ENCODE measurements at regions not wholly inside any gene's neighbourhood (a gene's known extent, or its start where the extent isn't known, plus 50 kb on each side); places are given as distances from the start of the nearest gene placed in this dataset.

DNA sequence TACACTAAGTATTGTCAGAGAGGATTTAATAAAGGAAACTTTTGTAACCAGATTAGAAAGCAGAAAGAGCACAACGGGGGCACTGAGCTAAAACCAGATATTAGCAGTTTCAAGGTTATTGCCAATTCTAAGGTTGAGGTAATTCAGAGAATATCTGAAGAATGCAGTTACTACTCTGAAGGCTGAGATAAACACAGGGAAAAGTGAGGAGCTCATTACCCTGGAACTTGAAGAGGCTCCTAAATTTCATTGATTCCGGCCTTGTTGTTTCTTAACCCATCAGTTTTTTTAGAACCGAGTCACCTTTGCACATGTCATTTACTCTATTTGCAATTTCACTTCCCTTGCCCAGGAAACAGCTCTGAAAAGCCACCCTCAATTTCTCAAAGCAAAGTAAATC, 72.4 kb upstream of the BTBD3 start:
- no peaks in the 10 kb centered on the region for H3K27me3 Mint-ChIP-seq
- no peak for DNase-seq
- no peak for ATAC-seq (replicated peaks)
- peaks cover 12 to 40% of the 10 kb centered on the region in 2 donors for H3K9me3 Mint-ChIP-seq
- no peak overlapping the region for H3K4me3 Mint-ChIP-seq
- no peaks in the 10 kb centered on the region for H3K36me3 Mint-ChIP-seq (ENCODE audit: insufficient read depth)
- no peaks in the 10 kb centered on the region for H3K4me1 Mint-ChIP-seq (ENCODE audit: low read depth in 2 of 2)
- H3K27ac Mint-ChIP-seq, result no peak overlapping the region

DNA sequence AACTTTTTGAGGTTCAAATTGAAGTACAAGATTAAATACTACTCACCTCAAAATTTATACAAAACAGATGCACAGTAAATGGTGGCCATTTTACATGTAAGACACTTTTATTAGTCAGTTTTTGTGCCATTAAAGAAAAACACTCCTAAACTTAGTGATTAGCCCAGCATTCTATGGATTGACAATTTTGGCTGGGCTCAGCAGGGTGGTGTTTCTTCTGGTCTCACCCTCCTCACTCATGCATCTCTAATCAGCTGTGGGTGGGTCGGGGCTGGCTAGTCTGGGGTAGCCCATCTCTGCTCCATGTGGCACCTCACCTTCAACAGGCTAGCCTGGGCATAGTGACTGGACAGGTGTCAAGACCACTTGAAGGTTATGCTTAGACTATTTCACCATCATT, 71.6 kb upstream of the BTBD3 start:
- no peak for DNase-seq
- Mint-ChIP-seq H3K27ac (no peak overlapping the region), H3K4me1 (ENCODE audit: low read depth in 2 of 2) (no peaks in the 10 kb centered on the region), H3K9me3 (peaks cover 14 to 33% of the 10 kb centered on the region in 2 donors), H3K4me3 (no peak overlapping the region), H3K36me3 (ENCODE audit: insufficient read depth) (no peaks in the 10 kb centered on the region), H3K27me3 (no peaks in the 10 kb centered on the region)
- ATAC-seq (replicated peaks), result no peak

- H3K36me3 Mint-ChIP-seq (ENCODE audit: insufficient read depth), result no peaks in the 10 kb centered on the region
- H3K9me3 Mint-ChIP-seq, result peaks cover 7 to 23% of the 10 kb centered on the region in 2 donors
- H3K27ac Mint-ChIP-seq, result no peak overlapping the region
- no peak for ATAC-seq (replicated peaks)
- no peaks in the 10 kb centered on the region for H3K4me1 Mint-ChIP-seq (ENCODE audit: low read depth in 2 of 2)
- no peak overlapping the region for H3K4me3 Mint-ChIP-seq
- H3K27me3 Mint-ChIP-seq, result no peaks in the 10 kb centered on the region
- no peak for DNase-seq
These were observed 69.9 kb upstream of the BTBD3 start for GRCh38 chr20:11847827-11848226.

DNA sequence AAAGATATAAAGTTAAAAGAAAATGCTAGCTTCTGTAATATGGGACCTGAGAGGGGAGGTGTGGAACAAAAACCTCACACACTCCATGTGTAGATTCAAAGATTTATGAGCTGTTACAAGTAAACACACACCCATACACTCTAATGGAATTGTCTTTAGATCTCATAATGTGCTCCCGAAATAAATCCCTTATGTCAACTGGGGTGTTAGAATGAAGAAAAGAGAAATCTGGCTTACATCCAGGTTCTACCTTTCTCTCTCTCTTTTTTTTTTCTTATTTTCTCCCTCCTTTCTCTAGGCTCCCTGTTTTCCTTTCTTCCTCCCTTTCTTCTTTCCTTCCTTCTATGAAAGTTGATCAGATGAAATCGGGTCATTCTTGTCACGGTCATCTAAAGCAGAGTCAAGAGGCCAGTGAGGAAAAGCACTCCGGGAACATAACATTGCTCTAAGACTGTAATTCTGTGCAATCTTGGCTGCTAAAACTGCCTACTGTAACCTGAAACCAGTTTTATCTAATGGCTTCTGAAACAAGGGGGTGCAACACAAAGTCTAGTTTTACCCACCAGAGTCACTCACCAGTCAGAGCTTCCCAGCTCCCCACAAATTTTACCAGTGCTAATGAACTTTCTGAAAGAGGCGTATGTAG, 68.3 kb upstream of the BTBD3 start:
- no peak for DNase-seq
- Mint-ChIP-seq H3K4me3 (no peak overlapping the region), H3K27me3 (no peaks in the 10 kb centered on the region), H3K9me3 (peaks cover 7 to 18% of the 10 kb centered on the region in 2 donors), H3K36me3 (ENCODE audit: insufficient read depth) (no peaks in the 10 kb centered on the region), H3K4me1 (ENCODE audit: low read depth in 2 of 2) (no peaks in the 10 kb centered on the region), H3K27ac (no peak overlapping the region)
- no peak for ATAC-seq (replicated peaks)

GRCh38 chr20:11849976-11850670, 67.6 kb upstream of the BTBD3 start:
- no peaks in the 10 kb centered on the region for H3K27me3 Mint-ChIP-seq
- H3K9me3 Mint-ChIP-seq, result peaks cover 4 to 13% of the 10 kb centered on the region in 2 donors
- H3K36me3 Mint-ChIP-seq (ENCODE audit: insufficient read depth), result no peaks in the 10 kb centered on the region
- no peak for ATAC-seq (replicated peaks)
- H3K4me3 Mint-ChIP-seq, result no peak overlapping the region
- H3K4me1 Mint-ChIP-seq (ENCODE audit: low read depth in 2 of 2), result no peaks in the 10 kb centered on the region
- DNase-seq, result no peak
- no peak overlapping the region for H3K27ac Mint-ChIP-seq

DNA sequence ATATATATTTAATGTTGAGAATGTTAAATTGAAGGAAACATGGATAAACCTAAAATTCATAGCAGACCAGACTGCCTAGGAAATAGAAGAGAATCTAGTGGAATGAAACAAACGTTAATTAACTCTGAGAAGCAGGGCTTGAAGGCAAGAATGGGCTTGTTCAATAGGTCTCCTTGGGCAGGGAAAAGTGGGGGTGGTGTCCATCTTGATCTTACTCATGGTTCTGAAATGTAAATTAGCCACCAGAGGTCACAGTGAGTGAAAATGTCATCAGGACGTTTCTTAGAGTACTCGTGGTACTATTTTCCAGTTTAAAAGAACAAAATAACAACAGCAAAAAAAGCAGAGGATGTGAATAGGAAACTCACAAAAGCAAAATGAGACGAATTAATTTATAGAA, 66.8 kb upstream of the BTBD3 start:
- no peak for DNase-seq
- ATAC-seq (replicated peaks), result no peak
- Mint-ChIP-seq H3K27ac (no peak overlapping the region), H3K27me3 (no peaks in the 10 kb centered on the region), H3K36me3 (ENCODE audit: insufficient read depth) (no peaks in the 10 kb centered on the region), H3K4me3 (no peak overlapping the region), H3K4me1 (ENCODE audit: low read depth in 2 of 2) (no peaks in the 10 kb centered on the region), H3K9me3 (peaks cover 8 to 13% of the 10 kb centered on the region in 2 donors)

DNA sequence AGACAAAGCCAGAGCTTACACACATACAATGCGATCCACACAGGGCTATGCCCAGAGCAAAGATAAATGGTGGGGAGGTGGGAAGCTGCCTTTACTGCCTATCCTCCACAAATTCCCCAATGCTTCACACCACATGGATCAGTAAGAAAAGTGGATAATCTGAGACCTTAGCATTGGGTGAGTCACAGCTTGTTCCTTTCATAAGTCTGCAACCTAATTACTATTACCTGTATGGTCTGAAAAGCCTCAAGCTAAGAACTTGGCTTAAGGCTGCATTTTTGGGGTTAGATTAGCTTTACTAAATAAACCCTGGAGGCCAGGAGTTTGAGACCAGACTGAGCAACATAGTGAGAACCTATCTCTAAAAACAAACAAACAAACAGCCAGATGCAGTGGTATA, 66.0 kb upstream of the BTBD3 start:
- no peak overlapping the region for H3K4me3 Mint-ChIP-seq
- H3K4me1 Mint-ChIP-seq (ENCODE audit: low read depth in 2 of 2), result no peaks in the 10 kb centered on the region
- no peaks in the 10 kb centered on the region for H3K27me3 Mint-ChIP-seq
- no peaks in the 10 kb centered on the region for H3K36me3 Mint-ChIP-seq (ENCODE audit: insufficient read depth)
- ATAC-seq (replicated peaks) (no peak), DNase-seq (no peak)
- H3K27ac Mint-ChIP-seq, result no peak overlapping the region
- H3K9me3 Mint-ChIP-seq, result peaks cover 8 to 10% of the 10 kb centered on the region in 2 donors

- Mint-ChIP-seq H3K9me3 (peaks cover 4 to 8% of the 10 kb centered on the region in 2 donors), H3K36me3 (ENCODE audit: insufficient read depth) (no peaks in the 10 kb centered on the region), H3K4me1 (ENCODE audit: low read depth in 2 of 2) (no peaks in the 10 kb centered on the region), H3K27ac (no peak overlapping the region), H3K27me3 (no peaks in the 10 kb centered on the region), H3K4me3 (no peak overlapping the region)
- no peak for ATAC-seq (replicated peaks)
- no peak for DNase-seq
These were observed 65.5 kb upstream of the BTBD3 start for GRCh38 chr20:11852189-11852588.

GRCh38 chr20:11852811-11853210, 64.9 kb upstream of the BTBD3 start:
- Mint-ChIP-seq H3K4me3 (no peak overlapping the region), H3K36me3 (ENCODE audit: insufficient read depth) (no peaks in the 10 kb centered on the region), H3K27ac (no peak overlapping the region), H3K9me3 (peaks cover 0 to 8% of the 10 kb centered on the region in 2 donors), H3K4me1 (ENCODE audit: low read depth in 2 of 2) (no peaks in the 10 kb centered on the region), H3K27me3 (no peaks in the 10 kb centered on the region)
- DNase-seq (no peak), ATAC-seq (replicated peaks) (no peak)

DNA sequence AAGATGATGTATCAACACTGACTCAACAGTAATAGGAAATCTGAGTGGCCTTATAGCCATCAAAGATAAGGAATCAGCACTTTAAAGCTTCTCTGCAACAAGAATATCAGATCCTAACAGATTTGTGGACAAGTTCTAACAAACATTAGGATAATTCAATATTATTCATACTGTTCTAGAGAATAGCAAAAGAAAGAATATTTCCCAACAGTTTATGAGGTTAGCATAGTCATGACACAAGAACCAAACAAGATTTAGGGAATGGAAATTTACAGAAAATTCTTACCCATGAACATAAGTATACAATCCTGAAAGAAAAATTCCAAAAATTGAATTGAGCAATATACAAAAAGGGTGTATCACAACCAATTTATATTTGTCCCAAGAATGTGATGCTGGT, 64.3 kb upstream of the BTBD3 start:
- no peak overlapping the region for H3K4me3 Mint-ChIP-seq
- H3K36me3 Mint-ChIP-seq (ENCODE audit: insufficient read depth), result no peaks in the 10 kb centered on the region
- no peak overlapping the region for H3K27ac Mint-ChIP-seq
- DNase-seq, result no peak
- peaks cover 0 to 8% of the 10 kb centered on the region in 2 donors for H3K9me3 Mint-ChIP-seq
- H3K27me3 Mint-ChIP-seq, result no peaks in the 10 kb centered on the region
- no peaks in the 10 kb centered on the region for H3K4me1 Mint-ChIP-seq (ENCODE audit: low read depth in 2 of 2)
- no peak for ATAC-seq (replicated peaks)

DNA sequence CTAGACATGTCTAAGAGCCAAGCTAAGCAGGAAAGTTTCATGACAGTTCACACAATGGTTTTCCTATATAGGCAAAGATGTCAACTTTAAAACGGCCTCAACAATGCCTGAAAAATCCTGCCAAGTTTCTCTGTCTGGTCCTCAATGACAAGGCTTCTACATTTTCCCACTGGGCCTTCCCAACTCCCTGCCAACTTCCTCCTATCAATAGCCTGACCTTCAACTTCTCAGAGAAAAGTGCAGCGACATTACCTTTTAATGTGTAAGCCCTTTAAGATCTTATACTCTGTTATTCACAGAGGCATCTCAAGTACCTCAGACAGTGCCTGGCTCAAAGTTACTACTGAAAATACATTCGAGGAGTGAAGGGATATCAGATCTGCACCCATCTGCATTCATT, 56.2 kb upstream of the BTBD3 start:
- no peak overlapping the region for H3K4me3 Mint-ChIP-seq
- H3K27ac Mint-ChIP-seq, result no peak overlapping the region
- ATAC-seq (replicated peaks), result no peak
- no peaks in the 10 kb centered on the region for H3K27me3 Mint-ChIP-seq
- H3K4me1 Mint-ChIP-seq (ENCODE audit: low read depth in 2 of 2), result no peaks in the 10 kb centered on the region
- no peaks in the 10 kb centered on the region for H3K36me3 Mint-ChIP-seq (ENCODE audit: insufficient read depth)
- H3K9me3 Mint-ChIP-seq, result peaks cover 11 to 18% of the 10 kb centered on the region in 2 donors
- DNase-seq, result no peak

DNA sequence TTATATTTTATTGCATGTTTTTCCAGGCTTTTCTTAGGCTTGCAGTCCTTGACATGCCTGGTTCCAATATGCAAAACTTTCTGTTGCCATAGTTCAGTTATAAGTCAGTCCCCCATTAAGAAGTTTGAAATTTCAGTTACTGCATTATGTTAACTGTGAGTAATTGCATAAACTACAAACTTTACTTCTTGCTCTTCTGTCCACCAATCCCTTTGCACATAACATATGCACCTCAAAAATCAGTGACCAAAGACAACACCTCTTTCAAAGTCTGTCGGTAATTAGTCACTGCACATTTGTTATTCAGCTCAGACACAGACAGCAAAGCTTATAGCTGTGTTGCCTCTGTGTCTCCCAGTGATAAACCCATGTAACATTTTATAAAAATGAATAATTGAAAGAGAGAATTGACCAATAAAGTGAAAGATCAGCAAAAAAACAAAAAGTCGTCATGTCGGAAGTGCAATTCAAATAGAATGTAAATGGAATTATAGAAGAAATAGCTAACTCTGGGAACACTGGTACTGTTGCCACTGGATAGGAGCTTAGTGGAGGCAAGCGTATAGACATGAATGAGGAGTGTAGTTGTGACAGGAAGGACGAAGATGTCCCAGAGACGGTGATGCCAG, 50.3 kb upstream of the BTBD3 start:
- Mint-ChIP-seq H3K27me3 (no peaks in the 10 kb centered on the region), H3K9me3 (peaks cover 10 to 17% of the 10 kb centered on the region in 2 donors), H3K4me1 (ENCODE audit: low read depth in 2 of 2) (no peaks in the 10 kb centered on the region), H3K27ac (no peak overlapping the region), H3K4me3 (no peak overlapping the region), H3K36me3 (ENCODE audit: insufficient read depth) (no peaks in the 10 kb centered on the region)
- ATAC-seq (replicated peaks) (no peak), DNase-seq (no peak)

Measured in effector memory CD8-positive, alpha-beta T cell (primary cell).